ENCODE measurements at regions not wholly inside any gene's neighbourhood (a gene's known extent, or its start where the extent isn't known, plus 50 kb on each side); places are given as distances from the start of the nearest gene placed in this dataset.

DNA sequence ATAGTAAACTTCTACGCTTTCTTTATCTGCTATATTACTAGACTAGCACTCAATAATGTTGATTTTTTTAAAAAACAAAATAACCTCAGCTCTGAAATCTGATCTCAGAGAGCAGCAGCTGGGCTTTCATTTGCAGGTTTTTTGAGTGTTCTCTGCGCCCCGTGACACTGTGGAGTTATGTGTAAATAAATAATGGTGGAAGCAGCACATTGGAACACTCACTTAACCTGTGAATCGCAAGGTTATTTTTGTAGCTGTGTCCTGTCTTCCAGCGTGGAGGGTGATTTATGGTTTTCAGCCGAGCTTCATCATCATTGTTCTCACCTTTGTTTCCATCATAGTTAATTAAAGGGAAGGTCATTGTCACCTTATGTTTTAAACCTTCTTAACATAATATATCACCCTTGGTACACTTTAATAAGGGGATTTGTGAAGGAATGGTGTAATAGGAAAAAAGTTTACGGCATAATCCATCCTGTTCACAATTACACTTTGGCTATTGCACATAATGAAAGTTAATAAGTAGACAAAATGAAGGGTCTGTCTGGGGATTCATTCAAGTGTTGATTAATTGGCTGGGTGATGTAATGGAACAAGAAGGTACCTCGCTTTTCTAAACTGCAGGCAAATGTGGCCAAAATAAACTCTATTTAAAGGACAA lies 493.3 kb upstream of the ADAMTS16 start:
- Histone ChIP-seq H3K4me2 (no peak overlapping the region), H3K27ac (no peak overlapping the region), H3K9me3 (no peaks in the 10 kb centered on the region), H3K4me3 (no peak overlapping the region), H3K4me1 (no peaks in the 10 kb centered on the region)
- TF ChIP-seq ZFP36 (IDR thresholded peaks at IDR 0.05; ENCODE audit: borderline replicate concordance, partially characterized antibody), result no peak
- no peak for TF ChIP-seq POLR2AphosphoS2 (conservative IDR thresholded peaks at IDR 0.05; ENCODE audit: low read length)
- no peak for TF ChIP-seq RCOR1 (IDR thresholded peaks at IDR 0.05; ENCODE audit: low read depth, low read length)
- TF ChIP-seq, protein P1, sequence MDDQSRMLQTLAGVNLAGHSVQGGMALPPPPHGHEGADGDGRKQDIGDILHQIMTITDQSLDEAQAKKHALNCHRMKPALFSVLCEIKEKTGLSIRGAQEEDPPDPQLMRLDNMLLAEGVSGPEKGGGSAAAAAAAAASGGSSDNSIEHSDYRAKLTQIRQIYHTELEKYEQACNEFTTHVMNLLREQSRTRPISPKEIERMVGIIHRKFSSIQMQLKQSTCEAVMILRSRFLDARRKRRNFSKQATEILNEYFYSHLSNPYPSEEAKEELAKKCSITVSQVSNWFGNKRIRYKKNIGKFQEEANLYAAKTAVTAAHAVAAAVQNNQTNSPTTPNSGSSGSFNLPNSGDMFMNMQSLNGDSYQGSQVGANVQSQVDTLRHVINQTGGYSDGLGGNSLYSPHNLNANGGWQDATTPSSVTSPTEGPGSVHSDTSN (IDR thresholded peaks at IDR 0.05), result no peak
- TF ChIP-seq, protein P2, sequence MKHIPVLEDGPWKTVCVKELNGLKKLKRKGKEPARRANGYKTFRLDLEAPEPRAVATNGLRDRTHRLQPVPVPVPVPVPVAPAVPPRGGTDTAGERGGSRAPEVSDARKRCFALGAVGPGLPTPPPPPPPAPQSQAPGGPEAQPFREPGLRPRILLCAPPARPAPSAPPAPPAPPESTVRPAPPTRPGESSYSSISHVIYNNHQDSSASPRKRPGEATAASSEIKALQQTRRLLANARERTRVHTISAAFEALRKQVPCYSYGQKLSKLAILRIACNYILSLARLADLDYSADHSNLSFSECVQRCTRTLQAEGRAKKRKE (CRISPR knock-in tag; IDR thresholded peaks at IDR 0.05; ENCODE audit: low read depth), result no peak
- TF ChIP-seq, protein P3, sequence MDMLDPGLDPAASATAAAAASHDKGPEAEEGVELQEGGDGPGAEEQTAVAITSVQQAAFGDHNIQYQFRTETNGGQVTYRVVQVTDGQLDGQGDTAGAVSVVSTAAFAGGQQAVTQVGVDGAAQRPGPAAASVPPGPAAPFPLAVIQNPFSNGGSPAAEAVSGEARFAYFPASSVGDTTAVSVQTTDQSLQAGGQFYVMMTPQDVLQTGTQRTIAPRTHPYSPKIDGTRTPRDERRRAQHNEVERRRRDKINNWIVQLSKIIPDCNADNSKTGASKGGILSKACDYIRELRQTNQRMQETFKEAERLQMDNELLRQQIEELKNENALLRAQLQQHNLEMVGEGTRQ (IDR thresholded peaks at IDR 0.05), result no peak
- TF ChIP-seq, protein P4, sequence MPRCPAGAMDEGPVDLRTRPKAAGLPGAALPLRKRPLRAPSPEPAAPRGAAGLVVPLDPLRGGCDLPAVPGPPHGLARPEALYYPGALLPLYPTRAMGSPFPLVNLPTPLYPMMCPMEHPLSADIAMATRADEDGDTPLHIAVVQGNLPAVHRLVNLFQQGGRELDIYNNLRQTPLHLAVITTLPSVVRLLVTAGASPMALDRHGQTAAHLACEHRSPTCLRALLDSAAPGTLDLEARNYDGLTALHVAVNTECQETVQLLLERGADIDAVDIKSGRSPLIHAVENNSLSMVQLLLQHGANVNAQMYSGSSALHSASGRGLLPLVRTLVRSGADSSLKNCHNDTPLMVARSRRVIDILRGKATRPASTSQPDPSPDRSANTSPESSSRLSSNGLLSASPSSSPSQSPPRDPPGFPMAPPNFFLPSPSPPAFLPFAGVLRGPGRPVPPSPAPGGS (IDR thresholded peaks at IDR 0.05), result no peak
- TF ChIP-seq SREBF2 (IDR thresholded peaks at IDR 0.05), result no peak
- no peak for TF ChIP-seq MAFK (IDR thresholded peaks at IDR 0.05; ENCODE audit: partially characterized antibody)
- no peak for TF ChIP-seq KDM5A (IDR thresholded peaks at IDR 0.05)
- no peak for TF ChIP-seq CHD4 (IDR thresholded peaks at IDR 0.05; ENCODE audit: borderline replicate concordance)
- TF ChIP-seq CEBPB (IDR thresholded peaks at IDR 0.05), result no peak
- no peak for TF ChIP-seq ESRRA (IDR thresholded peaks at IDR 0.05; ENCODE audit: borderline replicate concordance, low read length)
- TF ChIP-seq ZSCAN20 (CRISPR knock-in tag; IDR thresholded peaks at IDR 0.05), result no peak
- TF ChIP-seq, protein P5, sequence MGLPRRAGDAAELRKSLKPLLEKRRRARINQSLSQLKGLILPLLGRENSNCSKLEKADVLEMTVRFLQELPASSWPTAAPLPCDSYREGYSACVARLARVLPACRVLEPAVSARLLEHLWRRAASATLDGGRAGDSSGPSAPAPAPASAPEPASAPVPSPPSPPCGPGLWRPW (IDR thresholded peaks at IDR 0.05), result no peak
- TF ChIP-seq JUNB (IDR thresholded peaks at IDR 0.05), result no peak
- no peak for TF ChIP-seq MYC (IDR thresholded peaks at IDR 0.05; ENCODE audit: borderline replicate concordance, low read length)
- no peak for TF ChIP-seq ZNF302 (CRISPR knock-in tag; IDR thresholded peaks at IDR 0.05)
- no peak for TF ChIP-seq RFX5 (IDR thresholded peaks at IDR 0.05)
- no peak for TF ChIP-seq GATA3 (IDR thresholded peaks at IDR 0.05; ENCODE audit: borderline replicate concordance)
- 8% methylated on average over 8 of the region's 8 CpGs for WGBS (ENCODE audit: missing lambda C conversion rate)
- ChIA-PET POLR2A (no interaction called here), CTCF (no interaction called here)
- no peak for FAIRE-seq
- no peak for ATAC-seq
- no peak for DNase-seq (ENCODE audit: low read depth in 1 of 2, low spot score in 1 of 2)

DNA sequence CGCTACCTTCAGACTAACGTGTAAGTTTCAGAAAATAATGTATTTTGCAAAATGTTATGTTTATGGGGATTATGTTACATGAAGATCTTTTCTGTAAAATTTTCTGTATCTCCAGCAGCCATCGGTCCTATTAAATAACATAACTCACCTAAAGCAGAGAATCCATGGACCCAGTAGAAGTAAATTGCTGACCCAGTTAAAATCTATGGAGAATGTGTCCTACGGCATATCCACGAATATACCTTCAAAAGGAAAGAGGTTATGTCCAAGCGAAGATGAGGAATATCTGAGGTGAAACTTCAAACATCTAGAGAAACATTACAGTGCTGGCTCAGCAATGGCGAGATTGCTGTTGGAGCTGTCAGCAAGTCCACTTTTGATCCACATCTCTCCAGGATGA lies 492.2 kb upstream of the ADAMTS16 start:
- Histone ChIP-seq H3K4me2 (no peak overlapping the region), H3K9me3 (no peaks in the 10 kb centered on the region), H3K27ac (no peak overlapping the region), H3K4me3 (no peak overlapping the region), H3K4me1 (no peaks in the 10 kb centered on the region)
- POLR2A ChIA-PET, result no interaction called here
- no peak for TF ChIP-seq TFCP2L1 (CRISPR knock-in tag; IDR thresholded peaks at IDR 0.05)
- no peak for TF ChIP-seq CHD4 (IDR thresholded peaks at IDR 0.05; ENCODE audit: borderline replicate concordance)
- TF ChIP-seq, protein P6, sequence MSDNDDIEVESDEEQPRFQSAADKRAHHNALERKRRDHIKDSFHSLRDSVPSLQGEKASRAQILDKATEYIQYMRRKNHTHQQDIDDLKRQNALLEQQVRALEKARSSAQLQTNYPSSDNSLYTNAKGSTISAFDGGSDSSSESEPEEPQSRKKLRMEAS (IDR thresholded peaks at IDR 0.05), result no peak
- no peak for TF ChIP-seq ZC3H11A (IDR thresholded peaks at IDR 0.05)
- TF ChIP-seq GATA3 (IDR thresholded peaks at IDR 0.05; ENCODE audit: borderline replicate concordance), result no peak
- TF ChIP-seq CBX2 (IDR thresholded peaks at IDR 0.05; ENCODE audit: borderline replicate concordance, low read depth), result no peak
- no peak for TF ChIP-seq RFX5 (IDR thresholded peaks at IDR 0.05)
- TF ChIP-seq, protein P7, sequence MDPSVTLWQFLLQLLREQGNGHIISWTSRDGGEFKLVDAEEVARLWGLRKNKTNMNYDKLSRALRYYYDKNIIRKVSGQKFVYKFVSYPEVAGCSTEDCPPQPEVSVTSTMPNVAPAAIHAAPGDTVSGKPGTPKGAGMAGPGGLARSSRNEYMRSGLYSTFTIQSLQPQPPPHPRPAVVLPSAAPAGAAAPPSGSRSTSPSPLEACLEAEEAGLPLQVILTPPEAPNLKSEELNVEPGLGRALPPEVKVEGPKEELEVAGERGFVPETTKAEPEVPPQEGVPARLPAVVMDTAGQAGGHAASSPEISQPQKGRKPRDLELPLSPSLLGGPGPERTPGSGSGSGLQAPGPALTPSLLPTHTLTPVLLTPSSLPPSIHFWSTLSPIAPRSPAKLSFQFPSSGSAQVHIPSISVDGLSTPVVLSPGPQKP (IDR thresholded peaks at IDR 0.05; ENCODE audit: low read depth, low read length), result no peak
- no peak for TF ChIP-seq HOXA7 (CRISPR knock-in tag; IDR thresholded peaks at IDR 0.05)
- no peak for TF ChIP-seq HOXB13 (CRISPR knock-in tag; IDR thresholded peaks at IDR 0.05; ENCODE audit: low read depth)
- TF ChIP-seq, protein P5 (IDR thresholded peaks at IDR 0.05), result no peak
- TF ChIP-seq, protein P4 (IDR thresholded peaks at IDR 0.05), result no peak
- CTCF ChIA-PET, result no interaction called here
- FAIRE-seq, result no peak
- no peak for ATAC-seq
- no peak for DNase-seq (ENCODE audit: low read depth in 1 of 2, low spot score in 1 of 2)
- WGBS (ENCODE audit: missing lambda C conversion rate), result 7% methylated on average over 7 of the region's 7 CpGs
